ENCODE measurements at regions not wholly inside any gene's neighbourhood (a gene's known extent, or its start where the extent isn't known, plus 50 kb on each side); places are given as distances from the start of the nearest gene placed in this dataset.

- WGBS (ENCODE audit: low lambda C conversion rate), result 3% methylated on average over 3 of the region's 3 CpGs
- no peak overlapping the region for H3K4me3 ChIP-seq (ENCODE audit: low read depth in 2 of 2, low read length in 1 of 2)
- POLR2A ChIA-PET, result no interaction called here
These were observed 68.7 kb upstream of the TCF21 start for GRCh38 chr6:133820208-133820607.

GRCh38 chr6:133827766-133828165, 61.1 kb upstream of the TCF21 start:
- H3K9me2 ChIP-seq, result no peaks in the 10 kb centered on the region
- no peaks in the 10 kb centered on the region for H3K9me3 ChIP-seq
- no peaks in the 10 kb centered on the region for H3K36me3 ChIP-seq (replicated peaks in 1 of 2; ENCODE audit: control insufficient read depth in 1 of 2, insufficient read depth in 2 of 2, low read length in 1 of 2)
- no peaks in the 10 kb centered on the region for H4K20me1 ChIP-seq (ENCODE audit: insufficient read depth)
- ChIA-PET POLR2A (no interaction called here), CTCF (interaction anchor here (4.6 kb wide), 1 partner anchor 11 kb away, joined by 23 read pairs; no protein-coding TSS in a partner anchor)
- H3K27me3 ChIP-seq (ENCODE audit: insufficient read depth), result 0 out of 2 replicates have a peak, but pooled peaks cover 6% of the 10 kb centered on the region
- H3F3A ChIP-seq (replicated peaks; ENCODE audit: insufficient read depth), result no peaks in the 10 kb centered on the region
- no peak overlapping the region for H3K9ac ChIP-seq
- TF ChIP-seq PBX3 (IDR thresholded peaks at IDR 0.05) (no peak), REST (IDR thresholded peaks at IDR 0.05; ENCODE audit: low read depth, low read length) (no peak), NFIC (IDR thresholded peaks at IDR 0.05; ENCODE audit: borderline replicate concordance) (no peak), GATA2 (CRISPR knock-in tag; IDR thresholded peaks at IDR 0.05) (no peak), TAF1 (IDR thresholded peaks at IDR 0.05; ENCODE audit: borderline replicate concordance, low read depth, low read length) (no peak), RCOR1 (IDR thresholded peaks at IDR 0.05; ENCODE audit: low read length) (no peak), USF2 (IDR thresholded peaks at IDR 0.05; ENCODE audit: borderline replicate concordance, low read depth, low read length) (no peak), SMC3 (IDR thresholded peaks at IDR 0.05; ENCODE audit: low read depth, low read length) (no peak), NRF1 (IDR thresholded peaks at IDR 0.05; ENCODE audit: low read depth, low read length) (no peak), SIN3A (IDR thresholded peaks at IDR 0.05; ENCODE audit: borderline replicate concordance, low read depth, low read length) (no peak)
- no peak overlapping the region for H3K27ac ChIP-seq (ENCODE audit: low read depth in 2 of 2, low read length in 1 of 2)
- no peak for DNase-seq
- no peak overlapping the region for H2AFZ ChIP-seq (ENCODE audit: low read depth)
- no peaks in the 10 kb centered on the region for H3K4me1 ChIP-seq (ENCODE audit: control insufficient read depth in 1 of 2, insufficient read depth in 2 of 2, low read depth in 1 of 2, low read length in 1 of 2)
- H3K4me3 ChIP-seq (ENCODE audit: low read depth in 2 of 2, low read length in 1 of 2), result no peak overlapping the region
- no peak overlapping the region for H3K4me2 ChIP-seq
- no peaks in the 10 kb centered on the region for H3K79me2 ChIP-seq (ENCODE audit: insufficient read depth)

More at GRCh38 chr6:133820208-133820607, 68.7 kb upstream of the TCF21 start:
- no peak overlapping the region for H3K4me2 ChIP-seq
- CTCF ChIA-PET, result no interaction called here
- no peak overlapping the region for H2AFZ ChIP-seq (ENCODE audit: low read depth)
- H3K9me3 ChIP-seq, result no peaks in the 10 kb centered on the region
- no peaks in the 10 kb centered on the region for H3K4me1 ChIP-seq (ENCODE audit: control insufficient read depth in 1 of 2, insufficient read depth in 2 of 2, low read depth in 1 of 2, low read length in 1 of 2)
- H3F3A ChIP-seq (replicated peaks; ENCODE audit: insufficient read depth), result no peaks in the 10 kb centered on the region
- DNase-seq, result no peak
- H3K9ac ChIP-seq, result no peak overlapping the region
- H3K27me3 ChIP-seq (ENCODE audit: insufficient read depth), result no peaks in the 10 kb centered on the region; the same call in 1 of the 2 replicates
- no peaks in the 10 kb centered on the region for H3K79me2 ChIP-seq (ENCODE audit: insufficient read depth)
- 0 out of 2 replicates have a peak, but pooled peaks cover 3% of the 10 kb centered on the region for H3K9me2 ChIP-seq
- H3K36me3 ChIP-seq (replicated peaks in 1 of 2; ENCODE audit: control insufficient read depth in 1 of 2, insufficient read depth in 2 of 2, low read length in 1 of 2), result no peaks in the 10 kb centered on the region
- H4K20me1 ChIP-seq (ENCODE audit: insufficient read depth), result no peaks in the 10 kb centered on the region
- no peak overlapping the region for H3K27ac ChIP-seq (ENCODE audit: low read depth in 2 of 2, low read length in 1 of 2)
- no peak for TF ChIP-seq RAD21 (IDR thresholded peaks at IDR 0.05; ENCODE audit: low read length)
- no peak for TF ChIP-seq TEAD4 (IDR thresholded peaks at IDR 0.05; ENCODE audit: borderline replicate concordance, insufficient read depth)
- TF ChIP-seq RXRA (IDR thresholded peaks at IDR 0.05; ENCODE audit: borderline replicate concordance, low read depth), result no peak
- no peak for TF ChIP-seq ELF1 (IDR thresholded peaks at IDR 0.05)
- no peak for TF ChIP-seq GATA2 (CRISPR knock-in tag; IDR thresholded peaks at IDR 0.05)
- no peak for TF ChIP-seq IRF3 (IDR thresholded peaks at IDR 0.05; ENCODE audit: low read depth, low read length)
- TF ChIP-seq SMC3 (IDR thresholded peaks at IDR 0.05; ENCODE audit: low read depth, low read length), result no peak
- no peak for TF ChIP-seq USF2 (IDR thresholded peaks at IDR 0.05; ENCODE audit: borderline replicate concordance, low read depth, low read length)
- TF ChIP-seq EP300 (IDR thresholded peaks at IDR 0.05; ENCODE audit: borderline replicate concordance in 1 of 2, low read depth in 1 of 2, low read length in 1 of 2), result no peak
- no peak for TF ChIP-seq POLR2AphosphoS5 (IDR thresholded peaks at IDR 0.05; ENCODE audit: low read depth, low read length)
- TF ChIP-seq GABPA (IDR thresholded peaks at IDR 0.05; ENCODE audit: low read depth), result no peak
- no peak for TF ChIP-seq MXI1 (IDR thresholded peaks at IDR 0.05; ENCODE audit: low read depth, low read length)
- TF ChIP-seq FOXJ3 (CRISPR knock-in tag; IDR thresholded peaks at IDR 0.05), result no peak
- TF ChIP-seq RFX5 (IDR thresholded peaks at IDR 0.05; ENCODE audit: low read length), result no peak
- TF ChIP-seq FOSL2 (IDR thresholded peaks at IDR 0.05; ENCODE audit: borderline replicate concordance, low read depth), result no peak
